HEK293T (cell line): ENCODE measurements at regions not wholly inside any gene's neighbourhood (a gene's known extent, or its start where the extent isn't known, plus 50 kb on each side); places are given as distances from the start of the nearest gene placed in this dataset.

Experiments
- FOXK2 ChIP-seq: fragments of 450-650 bp; IDR thresholded peaks from 2 replicates; pipeline ENCODE4 v1.6.1; 2016; ENCODE audit warnings: mild to moderate bottlenecking
- LEF1 ChIP-seq: fragments of 450-650 bp; IDR thresholded peaks from 2 replicates; pipeline ENCODE4 v1.6.1; 2017; ENCODE audit warnings: mild to moderate bottlenecking, borderline replicate concordance
- NFRKB ChIP-seq: fragments of 450-650 bp; IDR thresholded peaks from 2 replicates; pipeline ENCODE4 v1.6.1; 2016; ENCODE audit warnings: mild to moderate bottlenecking, moderate library complexity
- SP1 ChIP-seq: fragments of 450-650 bp; IDR thresholded peaks from 2 replicates; pipeline ENCODE4 v1.6.1; 2017

DNA sequence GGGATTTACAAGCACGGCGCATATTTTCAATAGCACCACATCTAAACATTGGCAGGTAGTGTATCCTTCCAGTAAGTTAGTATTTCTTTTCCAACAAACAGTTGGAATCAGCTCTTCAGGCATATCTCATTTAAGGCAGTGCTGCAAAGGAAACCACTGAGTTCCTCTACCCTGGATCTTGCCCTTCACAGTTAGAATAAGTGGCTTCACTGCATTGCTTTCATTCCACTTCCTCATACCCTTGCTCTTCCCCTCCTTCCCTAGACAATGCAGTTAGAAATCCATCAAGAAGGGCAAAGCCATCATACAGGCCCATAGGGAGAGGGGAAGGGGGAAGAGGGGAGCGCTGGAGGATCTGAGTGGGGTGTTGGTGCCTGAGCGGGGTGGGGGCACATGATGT, 173.7 kb downstream of the FBXO15 start:
- no peak for TF ChIP-seq SP1
- no peak for TF ChIP-seq NFRKB
- TF ChIP-seq FOXK2: no peak
- no peak for TF ChIP-seq LEF1
